ENCODE measurements at regions not wholly inside any gene's neighbourhood (a gene's known extent, or its start where the extent isn't known, plus 50 kb on each side); places are given as distances from the start of the nearest gene placed in this dataset.

DNA sequence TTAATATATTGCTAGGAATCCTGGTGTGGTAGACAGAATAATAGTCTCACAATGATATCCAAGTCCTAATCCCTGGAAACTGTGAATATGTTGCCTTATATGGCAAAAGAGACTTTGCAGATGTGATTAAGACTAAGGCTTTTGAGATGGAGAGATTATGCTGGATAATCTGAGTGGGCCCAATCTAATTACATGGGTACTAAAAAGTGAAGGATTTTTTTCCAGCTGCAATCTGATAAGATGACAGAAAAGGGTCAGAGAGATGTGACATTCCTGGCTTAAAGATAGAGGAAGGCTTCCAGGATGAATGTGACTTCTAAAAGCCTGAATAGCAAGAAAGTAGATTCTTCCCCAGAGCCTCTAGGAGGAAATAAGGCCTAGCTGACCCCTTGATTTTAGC is 80.7 kb upstream of the MPDZ start:
- Histone ChIP-seq H3K4me3 (no peak overlapping the region), H2AFZ (no peak overlapping the region), H3K27ac (no peak overlapping the region), H3K9me3 (ENCODE audit: low read depth) (no peaks in the 10 kb centered on the region), H3K9me2 (ENCODE audit: insufficient read depth) (no peaks in the 10 kb centered on the region), H3K4me1 (ENCODE audit: insufficient read depth) (peaks cover 34% of the 10 kb centered on the region), H3K4me2 (ENCODE audit: unreplicated experiment) (no peak overlapping the region), H3K27me3 (replicated peaks; ENCODE audit: insufficient read depth) (no peaks in the 10 kb centered on the region), H3K9ac (no peak overlapping the region), H3K36me3 (ENCODE audit: low read depth) (no peaks in the 10 kb centered on the region), H4K20me1 (ENCODE audit: insufficient read depth) (no peaks in the 10 kb centered on the region), H3F3A (ENCODE audit: insufficient read depth) (peaks cover 24% of the 10 kb centered on the region), H3K79me2 (ENCODE audit: insufficient read depth) (no peaks in the 10 kb centered on the region)
- DNase-seq: no peak
- in situ Hi-C loops (cut with MboI): no loop called here
- TF ChIP-seq EZH2phosphoT487 (IDR thresholded peaks at IDR 0.05; ENCODE audit: insufficient read depth, low read depth): no peak

DNA sequence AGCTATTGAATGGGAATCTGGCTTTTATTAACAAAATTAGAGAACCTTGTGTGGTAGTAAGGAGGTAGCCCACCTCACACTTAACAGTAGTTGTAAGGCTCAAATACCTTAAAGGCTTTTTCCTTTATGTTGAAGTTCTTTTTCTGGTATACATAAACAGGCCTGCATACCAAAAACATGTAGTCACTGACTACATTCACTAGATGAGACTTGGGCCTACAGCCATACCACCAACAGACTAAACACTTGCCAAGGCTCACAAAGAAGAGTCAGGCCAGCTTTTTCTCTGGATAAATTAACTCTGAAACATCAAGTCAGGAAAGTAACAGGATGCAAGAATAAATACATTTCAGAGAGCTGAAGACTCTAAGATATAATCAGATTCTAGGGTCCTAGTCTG is 78.6 kb upstream of the MPDZ start:
- Histone ChIP-seq H3F3A (ENCODE audit: insufficient read depth) (peaks cover 24% of the 10 kb centered on the region), H3K9me2 (ENCODE audit: insufficient read depth) (no peaks in the 10 kb centered on the region), H2AFZ (no peak overlapping the region), H3K27me3 (replicated peaks; ENCODE audit: insufficient read depth) (no peaks in the 10 kb centered on the region), H3K27ac (peak overlapping the region; percentile 47), H3K9me3 (ENCODE audit: low read depth) (no peaks in the 10 kb centered on the region), H3K9ac (no peak overlapping the region), H4K20me1 (ENCODE audit: insufficient read depth) (no peaks in the 10 kb centered on the region), H3K4me1 (ENCODE audit: insufficient read depth) (peaks cover 42% of the 10 kb centered on the region), H3K4me3 (no peak overlapping the region), H3K4me2 (ENCODE audit: unreplicated experiment) (peak overlapping the region; percentile 65), H3K79me2 (ENCODE audit: insufficient read depth) (no peaks in the 10 kb centered on the region), H3K36me3 (ENCODE audit: low read depth) (no peaks in the 10 kb centered on the region)
- peak; percentile 91 for DNase-seq
- TF ChIP-seq EZH2phosphoT487 (IDR thresholded peaks at IDR 0.05; ENCODE audit: insufficient read depth, low read depth): no peak
- in situ Hi-C loops (cut with MboI): no loop called here

DNA sequence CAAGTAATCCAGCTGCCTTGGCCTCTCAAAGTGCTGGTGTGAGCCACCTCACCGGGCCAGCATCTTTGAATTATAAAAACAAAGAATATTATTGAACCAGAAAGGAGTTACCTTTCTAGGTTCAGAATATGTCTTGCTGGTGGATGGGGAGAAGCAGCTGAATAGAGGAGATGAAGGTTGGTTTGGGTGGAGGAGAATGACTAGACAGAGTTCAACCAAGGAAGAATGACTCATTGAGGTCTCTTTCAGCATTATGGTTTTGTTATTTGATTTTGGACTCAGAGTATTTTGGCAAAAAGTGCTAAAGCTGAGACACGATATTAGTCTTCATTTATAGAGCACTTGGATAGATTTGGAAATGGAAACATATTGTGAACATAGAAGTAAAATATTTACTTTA is 75.2 kb upstream of the MPDZ start:
- no peaks in the 10 kb centered on the region for H3K9me3 ChIP-seq (ENCODE audit: low read depth)
- H3K4me3 ChIP-seq: no peak overlapping the region
- no peaks in the 10 kb centered on the region for H3K27me3 ChIP-seq (replicated peaks; ENCODE audit: insufficient read depth)
- no peaks in the 10 kb centered on the region for H3K36me3 ChIP-seq (ENCODE audit: low read depth)
- 52 to 53% methylated on average over 2 of the region's 2 CpGs for whole genome bisulfite sequencing, 2 experiments (ENCODE audit: low coverage in 1 of 2, low lambda C conversion rate in 2 of 2, missing lambda C conversion rate in 2 of 2)
- TF ChIP-seq EZH2phosphoT487 (IDR thresholded peaks at IDR 0.05; ENCODE audit: insufficient read depth, low read depth): no peak
- no peak for TF ChIP-seq EZH2 (IDR thresholded peaks at IDR 0.05; ENCODE audit: insufficient read depth, poor library complexity, severe bottlenecking)
- H3K79me2 ChIP-seq (ENCODE audit: insufficient read depth): no peaks in the 10 kb centered on the region
- H3K9ac ChIP-seq: no peak overlapping the region
- in situ Hi-C loops (cut with MboI): no loop called here
- no peak overlapping the region for H3K27ac ChIP-seq
- H3F3A ChIP-seq (ENCODE audit: insufficient read depth): peaks cover 21% of the 10 kb centered on the region
- H2AFZ ChIP-seq: no peak overlapping the region
- peaks cover 28% of the 10 kb centered on the region for H3K4me1 ChIP-seq (ENCODE audit: insufficient read depth)
- H3K9me2 ChIP-seq (ENCODE audit: insufficient read depth): no peaks in the 10 kb centered on the region
- DNase-seq: peak; percentile 75
- H4K20me1 ChIP-seq (ENCODE audit: insufficient read depth): no peaks in the 10 kb centered on the region
- peak overlapping the region; percentile 26 for H3K4me2 ChIP-seq (ENCODE audit: unreplicated experiment)

DNA sequence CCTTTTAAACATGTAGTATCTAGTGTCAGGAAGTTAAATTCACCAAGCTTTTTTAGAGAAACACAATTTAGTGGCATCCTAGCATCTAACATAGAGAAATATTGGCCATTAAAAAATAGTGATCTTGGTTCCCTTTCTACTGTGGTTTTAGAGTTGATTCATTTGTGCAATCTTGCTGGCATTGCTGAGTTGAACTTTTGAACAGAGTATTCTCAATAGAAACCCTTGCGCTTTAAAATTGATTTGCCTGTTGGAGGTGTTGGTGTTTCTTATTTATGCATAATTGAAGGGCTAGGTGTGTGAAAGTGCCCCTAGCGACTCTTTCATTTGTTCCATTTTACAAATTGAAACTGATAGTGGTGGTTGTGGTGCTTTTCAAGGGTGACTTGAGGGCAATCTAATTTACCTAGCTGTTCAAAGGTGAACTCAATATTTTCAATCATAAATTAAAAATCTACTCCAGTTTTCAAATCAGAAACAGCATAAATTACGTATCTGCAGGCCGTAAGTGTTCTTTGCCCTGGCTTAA is 73.0 kb upstream of the MPDZ start:
- WGBS, 2 experiments (ENCODE audit: low coverage in 1 of 2, low lambda C conversion rate in 2 of 2, missing lambda C conversion rate in 2 of 2): 94 to 99% methylated on average over 4 of the region's 4 CpGs
- Histone ChIP-seq H3K9ac (no peak overlapping the region), H3K4me1 (ENCODE audit: insufficient read depth) (peaks cover 15% of the 10 kb centered on the region), H4K20me1 (ENCODE audit: insufficient read depth) (no peaks in the 10 kb centered on the region), H3K27me3 (replicated peaks; ENCODE audit: insufficient read depth) (no peaks in the 10 kb centered on the region), H3K9me3 (ENCODE audit: low read depth) (no peaks in the 10 kb centered on the region), H3K36me3 (ENCODE audit: low read depth) (no peaks in the 10 kb centered on the region), H3K4me3 (no peak overlapping the region), H2AFZ (no peak overlapping the region), H3K79me2 (ENCODE audit: insufficient read depth) (no peaks in the 10 kb centered on the region), H3K27ac (no peak overlapping the region), H3K4me2 (ENCODE audit: unreplicated experiment) (no peak overlapping the region), H3F3A (ENCODE audit: insufficient read depth) (peaks cover 5% of the 10 kb centered on the region), H3K9me2 (ENCODE audit: insufficient read depth) (no peaks in the 10 kb centered on the region)
- in situ Hi-C loops (cut with MboI): no loop called here
- TF ChIP-seq EZH2phosphoT487 (IDR thresholded peaks at IDR 0.05; ENCODE audit: insufficient read depth, low read depth) (no peak), EZH2 (IDR thresholded peaks at IDR 0.05; ENCODE audit: insufficient read depth, poor library complexity, severe bottlenecking) (no peak)
- no peak for DNase-seq

DNA sequence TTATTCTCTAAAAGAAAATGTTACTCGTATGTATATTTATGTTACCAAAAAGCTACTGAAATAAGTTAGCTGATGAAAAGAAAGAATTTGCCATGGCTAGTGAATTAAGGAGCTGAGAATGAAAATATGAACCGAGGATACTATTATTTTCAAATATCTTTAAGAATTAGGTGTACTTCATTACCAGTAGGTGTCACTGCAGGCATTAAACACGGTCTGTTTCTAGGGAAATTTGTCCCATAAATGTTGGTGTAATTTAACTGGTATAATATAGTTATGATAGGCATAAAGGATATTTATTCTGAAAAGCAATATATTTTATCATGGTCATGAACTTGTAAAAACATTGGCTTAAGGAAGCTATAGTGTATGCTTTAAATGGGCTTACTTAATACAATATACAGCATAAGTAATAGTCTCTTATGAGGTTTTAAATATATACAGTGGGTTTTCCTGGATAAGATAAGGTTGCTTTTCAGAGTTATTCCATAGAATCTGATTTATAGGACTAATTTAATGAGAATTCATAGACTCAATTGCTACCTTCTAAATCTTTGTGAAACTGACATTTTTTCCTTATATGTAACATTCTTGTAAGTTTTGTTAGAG is 72.4 kb upstream of the MPDZ start:
- Histone ChIP-seq H3K9me2 (ENCODE audit: insufficient read depth) (no peaks in the 10 kb centered on the region), H3K36me3 (ENCODE audit: low read depth) (no peaks in the 10 kb centered on the region), H3K9ac (no peak overlapping the region), H3K27ac (no peak overlapping the region), H3K4me1 (ENCODE audit: insufficient read depth) (peaks cover 10% of the 10 kb centered on the region; the same call in 1 of the 2 replicates), H3K4me3 (no peak overlapping the region), H2AFZ (no peak overlapping the region), H4K20me1 (ENCODE audit: insufficient read depth) (no peaks in the 10 kb centered on the region), H3K9me3 (ENCODE audit: low read depth) (no peaks in the 10 kb centered on the region), H3K27me3 (replicated peaks; ENCODE audit: insufficient read depth) (no peaks in the 10 kb centered on the region), H3K79me2 (ENCODE audit: insufficient read depth) (no peaks in the 10 kb centered on the region), H3K4me2 (ENCODE audit: unreplicated experiment) (no peak overlapping the region), H3F3A (ENCODE audit: insufficient read depth) (no peaks in the 10 kb centered on the region)
- TF ChIP-seq EZH2phosphoT487 (IDR thresholded peaks at IDR 0.05; ENCODE audit: insufficient read depth, low read depth) (no peak), EZH2 (IDR thresholded peaks at IDR 0.05; ENCODE audit: insufficient read depth, poor library complexity, severe bottlenecking) (no peak)
- DNase-seq: peak; percentile 82
- in situ Hi-C loops (cut with MboI): no loop called here
- WGBS, 2 experiments (ENCODE audit: low coverage in 1 of 2, low lambda C conversion rate in 2 of 2, missing lambda C conversion rate in 2 of 2): 1 to 6% methylated on average over 3 of the region's 3 CpGs

All from GM23248 (cell line).